ENCODE measurements at regions not wholly inside any gene's neighbourhood (a gene's known extent, or its start where the extent isn't known, plus 50 kb on each side); places are given as distances from the start of the nearest gene placed in this dataset.

DNA sequence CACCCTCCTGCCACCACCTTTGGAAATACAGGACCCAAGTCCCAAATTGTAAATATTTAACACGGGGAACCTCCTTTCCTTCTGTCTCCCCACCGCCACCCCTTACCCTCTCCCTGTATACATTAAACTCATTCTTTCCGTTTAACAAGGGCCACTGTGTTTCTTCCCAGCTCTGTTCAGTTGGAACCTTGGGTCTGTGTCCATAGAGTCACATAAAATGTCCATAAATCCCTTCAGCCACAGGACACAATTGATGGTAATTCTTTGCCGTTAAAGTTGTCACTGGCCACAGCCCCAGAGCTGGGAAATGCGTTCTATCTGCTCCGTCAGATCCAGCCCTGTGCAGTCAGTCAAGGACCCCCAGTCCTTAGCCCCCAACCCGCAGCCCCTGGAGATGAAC, 49.9 kb upstream of the FZD7 start:
- H3K27me3 ChIP-seq = peaks cover 35% of the 10 kb centered on the region
- no peaks in the 10 kb centered on the region for H3K4me1 ChIP-seq (ENCODE audit: low read depth)
- H3K9me3 ChIP-seq (ENCODE audit: low read depth) = no peaks in the 10 kb centered on the region
- H3K36me3 ChIP-seq = no peaks in the 10 kb centered on the region
- no peak overlapping the region for H3K4me3 ChIP-seq
- DNase-seq (ENCODE audit: low read depth in 1 of 2, low spot score in 1 of 2) = no peak
- TF ChIP-seq, protein P1, sequence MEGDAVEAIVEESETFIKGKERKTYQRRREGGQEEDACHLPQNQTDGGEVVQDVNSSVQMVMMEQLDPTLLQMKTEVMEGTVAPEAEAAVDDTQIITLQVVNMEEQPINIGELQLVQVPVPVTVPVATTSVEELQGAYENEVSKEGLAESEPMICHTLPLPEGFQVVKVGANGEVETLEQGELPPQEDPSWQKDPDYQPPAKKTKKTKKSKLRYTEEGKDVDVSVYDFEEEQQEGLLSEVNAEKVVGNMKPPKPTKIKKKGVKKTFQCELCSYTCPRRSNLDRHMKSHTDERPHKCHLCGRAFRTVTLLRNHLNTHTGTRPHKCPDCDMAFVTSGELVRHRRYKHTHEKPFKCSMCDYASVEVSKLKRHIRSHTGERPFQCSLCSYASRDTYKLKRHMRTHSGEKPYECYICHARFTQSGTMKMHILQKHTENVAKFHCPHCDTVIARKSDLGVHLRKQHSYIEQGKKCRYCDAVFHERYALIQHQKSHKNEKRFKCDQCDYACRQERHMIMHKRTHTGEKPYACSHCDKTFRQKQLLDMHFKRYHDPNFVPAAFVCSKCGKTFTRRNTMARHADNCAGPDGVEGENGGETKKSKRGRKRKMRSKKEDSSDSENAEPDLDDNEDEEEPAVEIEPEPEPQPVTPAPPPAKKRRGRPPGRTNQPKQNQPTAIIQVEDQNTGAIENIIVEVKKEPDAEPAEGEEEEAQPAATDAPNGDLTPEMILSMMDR (IDR thresholded peaks at IDR 0.05; ENCODE audit: low read depth, low read length) = no peak
- H3K27ac ChIP-seq = no peak overlapping the region

All from cardiac muscle cell (in vitro differentiated cells and primary cell).